CD4-positive, alpha-beta T cell (primary cell): ENCODE measurements at regions not wholly inside any gene's neighbourhood (a gene's known extent, or its start where the extent isn't known, plus 50 kb on each side); places are given as distances from the start of the nearest gene placed in this dataset.

Experiments
- ATAC-seq: fragments of 200-7000 bp; cut with Tn5 transposase; one replicate; pipeline ENCODE4 v1.10.0; 2022; ENCODE audit warnings: mild to moderate bottlenecking; ENCODE audit not compliant: poor library complexity
- CTCF ChIA-PET: fragments of 350-600 bp; sonication (Branson Sonifier 250); formaldehyde crosslinking; loops from one replicate; lab custom pipeline; 2021; ENCODE audit warnings: antibody characterized with exemption, inconsistent platforms; lab: Charles Lee
- POLR2A ChIA-PET: fragments of 350-600 bp; sonication (Branson Sonifier 250); formaldehyde crosslinking; loops from one replicate; lab custom pipeline; 2021; ENCODE audit warnings: antibody characterized with exemption, inconsistent platforms; lab: Charles Lee
- DNase-seq, 14 experiments: peaks; one replicate each; pipeline ENCODE4 v3.0.0-alpha.2; 2013 to 2020; ENCODE audit warnings: mixed read lengths in 2 of 14
- H3K27ac ChIP-seq, 2 donors: one replicate each; pipeline versions ENCODE4 v1.5.1 to v1.7.0; 2013; ENCODE audit warnings: low read length in 2 of 2, low read depth in 1 of 2, mild to moderate bottlenecking in 1 of 2
- H3K27me3 ChIP-seq, 2 experiments: 1 replicate in 1 of 2; 2 replicates in 1 of 2; pipeline versions ENCODE4 v1.6.1 to v1.7.0; 2013; ENCODE audit warnings: low read length in 2 of 2, control low read depth in 1 of 2, mild to moderate bottlenecking in 1 of 2, moderate library complexity in 1 of 2; ENCODE audit not compliant: insufficient read depth in 2 of 2, control insufficient read depth in 1 of 2
- H3K36me3 ChIP-seq: one replicate; pipeline ENCODE4 v1.6.1; 2013; ENCODE audit warnings: low read length, control low read depth; ENCODE audit not compliant: insufficient read depth
- H3K4me1 ChIP-seq: one replicate; pipeline ENCODE4 v1.6.1; 2013; ENCODE audit warnings: low read length, control low read depth; ENCODE audit not compliant: insufficient read depth
- H3K4me3 ChIP-seq: one replicate; pipeline ENCODE4 v1.5.1; 2013; ENCODE audit warnings: mild to moderate bottlenecking, low read length, moderate library complexity
- H3K9me3 ChIP-seq, 2 experiments: 1 replicate in 1 of 2; 2 replicates in 1 of 2; pipeline versions ENCODE4 v1.6.1 to v1.7.0; 2013; ENCODE audit warnings: low read length in 2 of 2, mild to moderate bottlenecking in 2 of 2, control low read depth in 1 of 2, moderate library complexity in 1 of 2; ENCODE audit not compliant: control insufficient read depth in 1 of 2, insufficient read depth in 1 of 2
- H3K27ac Mint-ChIP-seq: one replicate; pipeline ENCODE4 v1.8.0; 2020; ENCODE audit warnings: mixed read lengths
- H3K27me3 Mint-ChIP-seq: one replicate; pipeline ENCODE4 v1.8.0; 2021; ENCODE audit warnings: mixed read lengths
- H3K36me3 Mint-ChIP-seq: one replicate; pipeline ENCODE4 v1.8.0; 2021; ENCODE audit warnings: low read depth, mixed read lengths
- H3K4me1 Mint-ChIP-seq: one replicate; pipeline ENCODE4 v1.8.0; 2021; ENCODE audit warnings: low read depth, mixed read lengths
- H3K4me3 Mint-ChIP-seq: one replicate; pipeline ENCODE4 v1.8.0; 2020; ENCODE audit warnings: mild to moderate bottlenecking, mixed read lengths
- H3K9me3 Mint-ChIP-seq: one replicate; pipeline ENCODE4 v1.8.0; 2020; ENCODE audit warnings: mixed read lengths
- intact Hi-C, 2 experiments: fragments of 100-400 bp; cut with DNase I in 1 of 2; cut with micrococcal nuclease in 1 of 2; formaldehyde crosslinking; loops; one replicate each; pipeline versions ENCODE4 v1.15.1 to v1.9.0; 2023 to 2025; cut with DNase I, micrococcal nuclease
- TF ChIP-seq, protein P1 (sequence below): fragments of 200-600 bp; IDR thresholded peaks from one replicate; pipeline ENCODE4 v1.8.0; 2022; ENCODE audit warnings: antibody characterized with exemption, mild to moderate bottlenecking

DNA sequence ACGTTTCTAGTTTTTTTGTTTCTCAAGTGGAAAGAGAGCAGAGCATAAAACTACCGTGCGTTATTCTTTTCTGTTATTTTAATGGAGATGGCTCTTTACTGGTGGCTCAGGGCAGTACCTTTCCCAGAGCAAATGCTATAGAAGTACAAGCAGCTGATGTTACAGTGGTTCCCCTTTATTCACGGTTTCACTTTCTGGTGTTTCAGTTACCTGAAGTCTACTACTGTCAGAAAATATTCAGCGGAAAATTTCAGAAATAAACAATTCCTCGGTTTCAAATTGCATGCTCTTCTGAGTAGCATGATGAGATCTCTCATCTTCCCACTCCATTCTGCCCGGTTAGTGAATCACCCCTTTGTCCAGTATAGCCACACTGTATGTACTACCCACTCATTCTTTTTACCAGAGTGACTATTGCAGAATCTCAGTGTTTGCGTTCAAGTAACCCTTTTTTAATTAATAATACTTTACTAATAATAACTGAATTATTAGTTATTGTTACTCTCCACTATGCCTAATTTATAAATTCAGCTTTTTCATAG is 597.5 kb upstream of the ROBO2 start:
- Mint-ChIP-seq H3K27ac (no peak overlapping the region), H3K27me3 (no peaks in the 10 kb centered on the region), H3K4me1 (no peaks in the 10 kb centered on the region), H3K4me3 (no peak overlapping the region), H3K9me3 (peaks cover 5% of the 10 kb centered on the region), H3K36me3 (no peaks in the 10 kb centered on the region)
- H3K9me3 ChIP-seq, result peaks cover 0 to 5% of the 10 kb centered on the region in 2 experiments
- ChIA-PET POLR2A (no interaction called here), CTCF (no interaction called here)
- intact Hi-C loops, result no loop called here
- H3K4me1 ChIP-seq, result no peaks in the 10 kb centered on the region
- DNase-seq, result no peak
- H3K36me3 ChIP-seq, result no peaks in the 10 kb centered on the region
- TF ChIP-seq, protein P1, sequence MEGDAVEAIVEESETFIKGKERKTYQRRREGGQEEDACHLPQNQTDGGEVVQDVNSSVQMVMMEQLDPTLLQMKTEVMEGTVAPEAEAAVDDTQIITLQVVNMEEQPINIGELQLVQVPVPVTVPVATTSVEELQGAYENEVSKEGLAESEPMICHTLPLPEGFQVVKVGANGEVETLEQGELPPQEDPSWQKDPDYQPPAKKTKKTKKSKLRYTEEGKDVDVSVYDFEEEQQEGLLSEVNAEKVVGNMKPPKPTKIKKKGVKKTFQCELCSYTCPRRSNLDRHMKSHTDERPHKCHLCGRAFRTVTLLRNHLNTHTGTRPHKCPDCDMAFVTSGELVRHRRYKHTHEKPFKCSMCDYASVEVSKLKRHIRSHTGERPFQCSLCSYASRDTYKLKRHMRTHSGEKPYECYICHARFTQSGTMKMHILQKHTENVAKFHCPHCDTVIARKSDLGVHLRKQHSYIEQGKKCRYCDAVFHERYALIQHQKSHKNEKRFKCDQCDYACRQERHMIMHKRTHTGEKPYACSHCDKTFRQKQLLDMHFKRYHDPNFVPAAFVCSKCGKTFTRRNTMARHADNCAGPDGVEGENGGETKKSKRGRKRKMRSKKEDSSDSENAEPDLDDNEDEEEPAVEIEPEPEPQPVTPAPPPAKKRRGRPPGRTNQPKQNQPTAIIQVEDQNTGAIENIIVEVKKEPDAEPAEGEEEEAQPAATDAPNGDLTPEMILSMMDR, result no peak
- no peak for ATAC-seq
- H3K27me3 ChIP-seq, result no peaks in the 10 kb centered on the region
- no peak overlapping the region for H3K4me3 ChIP-seq
- H3K27ac ChIP-seq, result no peak overlapping the region

DNA sequence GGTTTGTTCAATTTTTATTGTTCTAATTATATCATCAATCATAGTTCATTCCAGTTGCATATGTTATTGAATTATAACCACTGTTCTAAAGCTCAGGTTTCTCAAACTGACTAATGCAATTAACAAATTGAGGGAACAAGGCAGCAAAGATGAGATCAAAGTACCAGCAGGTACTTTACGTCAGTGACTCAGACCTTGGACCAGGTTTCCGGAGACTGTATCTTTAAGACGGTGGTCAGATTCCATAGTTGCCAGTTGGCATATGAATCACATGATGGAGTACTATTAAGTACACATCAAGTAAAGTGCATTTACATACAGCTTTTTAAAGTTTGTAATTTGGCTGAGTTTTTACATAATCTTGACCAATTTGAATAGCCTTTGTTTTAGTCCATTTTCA is 583.6 kb upstream of the ROBO2 start:
- CTCF ChIA-PET, result no interaction called here
- Mint-ChIP-seq H3K36me3 (no peaks in the 10 kb centered on the region), H3K4me3 (no peak overlapping the region), H3K9me3 (peaks cover 20% of the 10 kb centered on the region), H3K27ac (no peak overlapping the region), H3K4me1 (no peaks in the 10 kb centered on the region), H3K27me3 (no peaks in the 10 kb centered on the region)
- Histone ChIP-seq H3K27ac (no peak overlapping the region), H3K4me1 (no peaks in the 10 kb centered on the region), H3K27me3 (no peaks in the 10 kb centered on the region), H3K4me3 (no peak overlapping the region), H3K9me3 (peaks cover 0 to 8% of the 10 kb centered on the region in 2 experiments), H3K36me3 (no peaks in the 10 kb centered on the region)
- ATAC-seq, result no peak
- intact Hi-C loops, result no loop called here
- POLR2A ChIA-PET, result no interaction called here
- no peak for DNase-seq
- TF ChIP-seq, protein P1, result no peak

DNA sequence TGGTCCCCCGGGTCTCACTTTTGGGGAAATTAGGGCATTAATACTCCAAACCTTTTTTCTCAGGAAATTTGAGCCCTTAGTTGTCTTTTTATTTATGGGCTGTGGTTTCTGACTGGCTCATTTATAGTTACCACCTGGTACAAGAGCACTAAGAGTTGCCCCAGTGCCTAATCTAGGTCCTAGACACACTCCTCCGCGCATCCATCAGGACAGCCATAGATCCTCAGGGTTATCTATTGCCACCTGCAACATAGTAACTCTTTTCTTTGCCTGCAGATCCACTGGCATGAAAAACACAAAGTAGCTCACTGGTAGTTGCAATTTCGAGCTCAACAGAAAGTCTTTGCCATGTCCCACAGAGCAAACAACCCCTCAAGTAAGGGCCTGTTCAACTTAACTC is 576.4 kb upstream of the ROBO2 start:
- H3K27ac ChIP-seq, result no peak overlapping the region
- ATAC-seq, result no peak
- no peaks in the 10 kb centered on the region for H3K36me3 Mint-ChIP-seq

More for the DNA sequence above, 576.4 kb upstream of the ROBO2 start:
- no peaks in the 10 kb centered on the region for H3K27me3 ChIP-seq
- TF ChIP-seq, protein P1, result no peak
- Mint-ChIP-seq H3K4me1 (no peaks in the 10 kb centered on the region), H3K27me3 (no peaks in the 10 kb centered on the region), H3K9me3 (peaks cover 9% of the 10 kb centered on the region), H3K27ac (no peak overlapping the region), H3K4me3 (no peak overlapping the region)
- intact Hi-C loops, result no loop called here
- no peaks in the 10 kb centered on the region for H3K4me1 ChIP-seq
- ChIA-PET POLR2A (no interaction called here), CTCF (no interaction called here)
- no peaks in the 10 kb centered on the region for H3K9me3 ChIP-seq
- H3K36me3 ChIP-seq, result no peaks in the 10 kb centered on the region
- H3K4me3 ChIP-seq, result no peak overlapping the region
- DNase-seq, result no peak
